HCT116 (cell line): ENCODE measurements at regions not wholly inside any gene's neighbourhood (a gene's known extent, or its start where the extent isn't known, plus 50 kb on each side); places are given as distances from the start of the nearest gene placed in this dataset.

ENCODE experiments used
- ATAC-seq: fragments of 200-7000 bp; cut with Tn5 transposase; 2 replicates; pipeline ENCODE4 v1.9.1; 2020; ENCODE audit warnings: mild to moderate bottlenecking, moderate library complexity
- BruUV-seq: library from RNA; stranded (reverse); fragments of 400-500 nt; replicated peaks from 2 replicates; lab custom pipeline; 2021; lab: Mats Ljungman, UMichigan
- CTCF ChIA-PET: fragments of 300-600 bp; sonication (Branson Sonifier 250); formaldehyde crosslinking; loops from one replicate; lab custom pipeline; 2021; ENCODE audit warnings: antibody characterized with exemption; lab: Charles Lee
- POLR2A ChIA-PET: fragments of 300-600, 350-600 bp; sonication (Branson Sonifier 250); formaldehyde crosslinking; loops from one replicate; lab custom pipeline; 2021; ENCODE audit warnings: antibody characterized with exemption; lab: Charles Lee
- RAD21 ChIA-PET, 2 experiments: fragments of 300-600 bp; sonication (Branson Sonifier 250); formaldehyde crosslinking; loops; one replicate each; lab custom pipeline; 2023; ENCODE audit warnings: low total read pairs in 2 of 2; ENCODE audit not compliant: uncharacterized antibody in 2 of 2, unreplicated experiment in 2 of 2, low non-redundant PET in 1 of 2; lab: Charles Lee
- DNase-seq: peaks from one replicate; pipeline ENCODE4 v3.0.0-alpha.2; 2010; ENCODE audit warnings: low read depth, low spot score
- H2AFZ ChIP-seq: fragments of 200-600 bp; shearing (Covaris generic), sonication (generic); 2 replicates; pipeline ENCODE4 v1.6.1; 2017; ENCODE audit warnings: low read depth, mixed run types, mixed read lengths, antibody characterized with exemption, low read length; ENCODE audit not compliant: poor library complexity, severe bottlenecking
- H3K27ac ChIP-seq: 2 replicates; pipeline ENCODE4 v1.5.1; 2012; ENCODE audit warnings: low read depth, low read length
- H3K27me3 ChIP-seq: fragments of 200-600 bp; sonication (generic); 2 replicates; pipeline ENCODE4 v1.6.1; 2016; ENCODE audit warnings: mixed run types, low read length, mixed read lengths; ENCODE audit not compliant: insufficient read depth
- H3K36me3 ChIP-seq, 2 experiments: fragments of 200-500 bp in 1 of 2; fragments of 200-600 bp in 1 of 2; sonication (Bioruptor generic) in 1 of 2; sonication (generic) in 1 of 2; 2 replicates each; pipeline versions ENCODE4 v1.5.1 to v1.6.1; 2014 to 2016; ENCODE audit warnings: low read length in 2 of 2, inconsistent platforms in 1 of 2, mixed read lengths in 1 of 2, mixed run types in 1 of 2; ENCODE audit not compliant: insufficient read depth in 2 of 2, control insufficient read depth in 1 of 2
- H3K4me1 ChIP-seq, 2 experiments: fragments of 200-600 bp in 1 of 2; sonication (generic) in 1 of 2; 2 replicates each; pipeline versions ENCODE4 v1.5.1 to v1.6.1; 2012 to 2017; ENCODE audit warnings: low read length in 2 of 2, inconsistent platforms in 1 of 2, mild to moderate bottlenecking in 1 of 2, mixed read lengths in 1 of 2, mixed run types in 1 of 2, moderate library complexity in 1 of 2; ENCODE audit not compliant: insufficient read depth in 2 of 2, control insufficient read depth in 1 of 2
- H3K4me2 ChIP-seq: fragments of 200-600 bp; sonication (generic); 2 replicates; pipeline ENCODE4 v1.6.1; 2017; ENCODE audit warnings: mixed run types, low read length, mixed read lengths
- H3K4me3 ChIP-seq, 2 experiments: fragments of 200-600 bp in 1 of 2; sonication (generic) in 1 of 2; replicated peaks in 1 of 2; 2 replicates each; pipeline ENCODE4 v1.5.1; 2011 to 2016; ENCODE audit warnings: low read length in 2 of 2, control low read depth in 1 of 2, low read depth in 1 of 2, mild to moderate bottlenecking in 1 of 2, mixed read lengths in 1 of 2, mixed run types in 1 of 2
- H3K79me2 ChIP-seq: fragments of 200-600 bp; sonication (generic); 2 replicates; pipeline ENCODE4 v1.6.1; 2017; ENCODE audit warnings: mild to moderate bottlenecking, mixed run types, low read length, moderate library complexity, mixed read lengths; ENCODE audit not compliant: insufficient read depth
- H3K9ac ChIP-seq: fragments of 200-600 bp; sonication (generic); 2 replicates; pipeline ENCODE4 v1.6.1; 2016; ENCODE audit warnings: low read length, mixed read lengths
- H3K9me2 ChIP-seq: fragments of 200-600 bp; sonication (generic), shearing (Covaris generic); 2 replicates; pipeline ENCODE4 v1.6.1; 2017; ENCODE audit warnings: mixed run types, mild to moderate bottlenecking, moderate library complexity; ENCODE audit not compliant: insufficient read depth
- H3K9me3 ChIP-seq, 2 experiments: fragments of 200-500 bp in 1 of 2; fragments of 200-600 bp in 1 of 2; sonication (Bioruptor generic) in 1 of 2; sonication (generic) in 1 of 2; 2 replicates each; pipeline ENCODE4 v1.6.1; 2014 to 2017; ENCODE audit warnings: low read length in 2 of 2, mixed read lengths in 2 of 2, inconsistent platforms in 1 of 2, low read depth in 1 of 2, mild to moderate bottlenecking in 1 of 2, mixed run types in 1 of 2, moderate library complexity in 1 of 2; ENCODE audit not compliant: control insufficient read depth in 1 of 2, insufficient read depth in 1 of 2
- H4K20me1 ChIP-seq: fragments of 200-600 bp; sonication (generic), shearing (Covaris generic); 2 replicates; pipeline ENCODE4 v1.6.1; 2017; ENCODE audit warnings: mixed run types, mild to moderate bottlenecking, moderate library complexity; ENCODE audit not compliant: insufficient read depth
- CEBPB ChIP-seq: IDR thresholded peaks from 2 replicates; pipeline ENCODE4 v1.6.1; 2012; ENCODE audit warnings: low read depth
- ELF1 ChIP-seq: IDR thresholded peaks from 2 replicates; pipeline ENCODE4 v1.6.1; 2012; ENCODE audit warnings: low read depth, borderline replicate concordance
- EZH2 ChIP-seq: fragments of 200-600 bp; sonication (generic); IDR thresholded peaks from 2 replicates; pipeline ENCODE4 v1.6.1; 2017; ENCODE audit warnings: antibody characterized with exemption, mixed run types
- EZH2phosphoT487 ChIP-seq: fragments of 200-600 bp; IDR thresholded peaks from 2 replicates; pipeline ENCODE4 v1.6.1; 2018; ENCODE audit warnings: antibody characterized with exemption, borderline replicate concordance
- FOSL1 ChIP-seq: IDR thresholded peaks from 2 replicates; pipeline ENCODE4 v1.6.1; 2012; ENCODE audit warnings: low read depth
- JUND ChIP-seq: IDR thresholded peaks from 2 replicates; pipeline ENCODE4 v1.6.1; 2012
- POLR2A ChIP-seq: IDR thresholded peaks from 2 replicates; pipeline ENCODE4 v1.7.0; 2011; ENCODE audit warnings: borderline replicate concordance; ENCODE audit not compliant: insufficient read depth, insufficient read length; ENCODE audit errors: extremely low read depth
- POLR2AphosphoS5 ChIP-seq: IDR thresholded peaks from 2 replicates; pipeline ENCODE4 v1.6.1; 2011; ENCODE audit warnings: mild to moderate bottlenecking, low read depth, low read length, moderate library complexity
- SP1 ChIP-seq: IDR thresholded peaks from 2 replicates; pipeline ENCODE4 v1.6.1; 2012; ENCODE audit warnings: low read depth
- ZBTB33 ChIP-seq: IDR thresholded peaks from 2 replicates; pipeline ENCODE4 v1.6.1; 2011; ENCODE audit warnings: mild to moderate bottlenecking, low read length, moderate library complexity; ENCODE audit not compliant: insufficient replicate concordance; ENCODE audit errors: extremely low read depth
- ZFX ChIP-seq: fragments of 450-650 bp; IDR thresholded peaks from 2 replicates; pipeline ENCODE4 v1.6.1; 2017
- ZNF274 ChIP-seq: fragments of 200-500 bp; sonication (Bioruptor generic); IDR thresholded peaks from 2 replicates; pipeline ENCODE4 v1.6.1; 2014; ENCODE audit warnings: mild to moderate bottlenecking, low read depth, low read length, inconsistent platforms
- intact Hi-C: fragments of 100-400 bp; cut with micrococcal nuclease; formaldehyde crosslinking; loops from 2 replicates; pipeline ENCODE4 v1.10.0; 2022
- TF ChIP-seq, protein P1 (sequence below): IDR thresholded peaks from 2 replicates; pipeline ENCODE4 v1.6.1; 2012; ENCODE audit warnings: low read depth
- TF ChIP-seq, protein P2 (sequence below): IDR thresholded peaks from 2 replicates; pipeline ENCODE4 v1.6.1; 2012
- TF ChIP-seq, protein P3 (sequence below), 3 experiments: fragments of 200-600 bp in 1 of 3; sonication (generic) in 1 of 3; IDR thresholded peaks in 2 of 3; conservative IDR thresholded peaks in 1 of 3; 2 replicates each; pipeline ENCODE4 v1.5.1; 2012 to 2017; ENCODE audit warnings: low read depth in 2 of 3, low read length in 2 of 3, antibody characterized with exemption in 1 of 3, borderline replicate concordance in 1 of 3, control low read depth in 1 of 3, mild to moderate bottlenecking in 1 of 3, mixed read lengths in 1 of 3, mixed run types in 1 of 3, moderate library complexity in 1 of 3; ENCODE audit not compliant: insufficient read depth in 1 of 3
- TF ChIP-seq, protein P4 (sequence below): IDR thresholded peaks from 2 replicates; pipeline ENCODE4 v1.6.1; 2012

GRCh38 chr16:60170196-60170595 is 1436.1 kb upstream of the GOT2 start (continued):
- TF ChIP-seq JUND = no peak
- TF ChIP-seq FOSL1 = no peak
- TF ChIP-seq, protein P1, sequence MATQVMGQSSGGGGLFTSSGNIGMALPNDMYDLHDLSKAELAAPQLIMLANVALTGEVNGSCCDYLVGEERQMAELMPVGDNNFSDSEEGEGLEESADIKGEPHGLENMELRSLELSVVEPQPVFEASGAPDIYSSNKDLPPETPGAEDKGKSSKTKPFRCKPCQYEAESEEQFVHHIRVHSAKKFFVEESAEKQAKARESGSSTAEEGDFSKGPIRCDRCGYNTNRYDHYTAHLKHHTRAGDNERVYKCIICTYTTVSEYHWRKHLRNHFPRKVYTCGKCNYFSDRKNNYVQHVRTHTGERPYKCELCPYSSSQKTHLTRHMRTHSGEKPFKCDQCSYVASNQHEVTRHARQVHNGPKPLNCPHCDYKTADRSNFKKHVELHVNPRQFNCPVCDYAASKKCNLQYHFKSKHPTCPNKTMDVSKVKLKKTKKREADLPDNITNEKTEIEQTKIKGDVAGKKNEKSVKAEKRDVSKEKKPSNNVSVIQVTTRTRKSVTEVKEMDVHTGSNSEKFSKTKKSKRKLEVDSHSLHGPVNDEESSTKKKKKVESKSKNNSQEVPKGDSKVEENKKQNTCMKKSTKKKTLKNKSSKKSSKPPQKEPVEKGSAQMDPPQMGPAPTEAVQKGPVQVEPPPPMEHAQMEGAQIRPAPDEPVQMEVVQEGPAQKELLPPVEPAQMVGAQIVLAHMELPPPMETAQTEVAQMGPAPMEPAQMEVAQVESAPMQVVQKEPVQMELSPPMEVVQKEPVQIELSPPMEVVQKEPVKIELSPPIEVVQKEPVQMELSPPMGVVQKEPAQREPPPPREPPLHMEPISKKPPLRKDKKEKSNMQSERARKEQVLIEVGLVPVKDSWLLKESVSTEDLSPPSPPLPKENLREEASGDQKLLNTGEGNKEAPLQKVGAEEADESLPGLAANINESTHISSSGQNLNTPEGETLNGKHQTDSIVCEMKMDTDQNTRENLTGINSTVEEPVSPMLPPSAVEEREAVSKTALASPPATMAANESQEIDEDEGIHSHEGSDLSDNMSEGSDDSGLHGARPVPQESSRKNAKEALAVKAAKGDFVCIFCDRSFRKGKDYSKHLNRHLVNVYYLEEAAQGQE = no peak
- no peak for TF ChIP-seq CEBPB
- no peak for TF ChIP-seq EZH2
- no peak for TF ChIP-seq ELF1

GRCh38 chr16:60166111-60166510 is 1432.0 kb upstream of the GOT2 start:
- Histone ChIP-seq H3K4me2 (no peak overlapping the region), H2AFZ (no peak overlapping the region), H3K27ac (no peak overlapping the region), H3K79me2 (no peaks in the 10 kb centered on the region), H4K20me1 (no peaks in the 10 kb centered on the region), H3K27me3 (no peaks in the 10 kb centered on the region), H3K36me3 (no peaks in the 10 kb centered on the region), H3K9me3 (peaks cover 0 to 20% of the 10 kb centered on the region in 2 experiments; a peak in 2 of 4 replicates), H3K9me2 (no peaks in the 10 kb centered on the region), H3K4me1 (no peaks in the 10 kb centered on the region), H3K4me3 (no peak overlapping the region), H3K9ac (no peak overlapping the region)
- intact Hi-C loops = no loop called here
- TF ChIP-seq JUND (no peak), POLR2A (no peak), EZH2phosphoT487 (no peak), CEBPB (no peak), SP1 (no peak), ZBTB33 (no peak), ZNF274 (no peak), ZFX (no peak), POLR2AphosphoS5 (no peak)
- TF ChIP-seq, protein P2, sequence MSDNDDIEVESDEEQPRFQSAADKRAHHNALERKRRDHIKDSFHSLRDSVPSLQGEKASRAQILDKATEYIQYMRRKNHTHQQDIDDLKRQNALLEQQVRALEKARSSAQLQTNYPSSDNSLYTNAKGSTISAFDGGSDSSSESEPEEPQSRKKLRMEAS = no peak
- TF ChIP-seq, protein P3, sequence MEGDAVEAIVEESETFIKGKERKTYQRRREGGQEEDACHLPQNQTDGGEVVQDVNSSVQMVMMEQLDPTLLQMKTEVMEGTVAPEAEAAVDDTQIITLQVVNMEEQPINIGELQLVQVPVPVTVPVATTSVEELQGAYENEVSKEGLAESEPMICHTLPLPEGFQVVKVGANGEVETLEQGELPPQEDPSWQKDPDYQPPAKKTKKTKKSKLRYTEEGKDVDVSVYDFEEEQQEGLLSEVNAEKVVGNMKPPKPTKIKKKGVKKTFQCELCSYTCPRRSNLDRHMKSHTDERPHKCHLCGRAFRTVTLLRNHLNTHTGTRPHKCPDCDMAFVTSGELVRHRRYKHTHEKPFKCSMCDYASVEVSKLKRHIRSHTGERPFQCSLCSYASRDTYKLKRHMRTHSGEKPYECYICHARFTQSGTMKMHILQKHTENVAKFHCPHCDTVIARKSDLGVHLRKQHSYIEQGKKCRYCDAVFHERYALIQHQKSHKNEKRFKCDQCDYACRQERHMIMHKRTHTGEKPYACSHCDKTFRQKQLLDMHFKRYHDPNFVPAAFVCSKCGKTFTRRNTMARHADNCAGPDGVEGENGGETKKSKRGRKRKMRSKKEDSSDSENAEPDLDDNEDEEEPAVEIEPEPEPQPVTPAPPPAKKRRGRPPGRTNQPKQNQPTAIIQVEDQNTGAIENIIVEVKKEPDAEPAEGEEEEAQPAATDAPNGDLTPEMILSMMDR (IDR thresholded peaks at IDR 0.05 in 2 of 3, conservative IDR thresholded peaks at IDR 0.05 in 1 of 3; ENCODE audit: borderline replicate concordance in 1 of 3, insufficient read depth in 1 of 3, low read depth in 2 of 3, low read length in 2 of 3) = no peak
- TF ChIP-seq, protein P4, sequence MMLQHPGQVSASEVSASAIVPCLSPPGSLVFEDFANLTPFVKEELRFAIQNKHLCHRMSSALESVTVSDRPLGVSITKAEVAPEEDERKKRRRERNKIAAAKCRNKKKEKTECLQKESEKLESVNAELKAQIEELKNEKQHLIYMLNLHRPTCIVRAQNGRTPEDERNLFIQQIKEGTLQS = no peak
- BruUV-seq = no TSS peak
- ChIA-PET POLR2A (no interaction called here), RAD21 (no interaction called here), CTCF (no interaction called here)
- no peak for DNase-seq
- ATAC-seq = no peak
